ENCODE measurements at regions not wholly inside any gene's neighbourhood (a gene's known extent, or its start where the extent isn't known, plus 50 kb on each side); places are given as distances from the start of the nearest gene placed in this dataset.
"Not testable (repeated sequence)": the region's sequence is repeated elsewhere in the genome, so short reads cannot be mapped to it uniquely, and the experiment has no call there.

DNA sequence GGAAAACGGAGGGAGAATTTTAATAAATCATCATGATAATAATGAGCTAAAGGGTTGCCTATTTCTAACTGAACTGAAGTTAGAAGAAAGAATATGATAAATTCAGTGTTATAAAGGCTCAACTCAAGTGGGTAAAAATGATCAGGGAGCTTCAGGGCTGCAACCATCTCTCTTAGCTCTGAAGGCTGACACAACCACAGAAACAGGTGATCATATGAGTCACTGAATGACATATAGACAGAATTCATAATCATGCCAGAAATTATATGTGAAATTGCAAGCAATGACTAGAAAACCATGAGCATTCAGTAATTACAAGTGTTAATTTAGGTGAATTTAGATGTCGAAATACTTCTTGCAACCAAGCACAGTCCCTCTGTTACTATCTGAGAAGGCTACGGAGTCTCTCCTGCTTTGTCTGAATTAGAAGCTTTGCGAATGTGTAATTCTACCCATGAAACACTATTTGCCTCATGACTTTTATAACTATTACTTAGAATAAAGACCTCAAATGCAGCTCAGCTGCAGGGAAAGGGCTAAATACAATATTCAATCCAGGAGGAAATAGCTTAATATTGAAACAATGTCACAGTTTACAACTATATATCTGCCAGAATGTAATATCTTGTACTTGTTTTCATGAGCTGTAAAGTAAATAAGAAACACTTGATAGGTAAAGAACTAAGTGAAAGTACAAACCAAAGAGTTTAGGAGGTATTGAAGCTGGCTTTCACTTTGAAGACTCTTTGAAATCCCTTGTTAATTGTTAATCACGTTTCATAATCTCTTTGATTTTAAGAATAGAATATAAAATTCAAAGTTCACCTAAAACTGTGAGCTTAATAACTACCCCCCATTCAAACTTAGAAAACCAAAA, 1972.6 kb downstream of the ARAP2 start:
- DNase-seq (ENCODE audit: low spot score): no peak
- intact Hi-C loops (cut with DNase I): no loop called here

DNA sequence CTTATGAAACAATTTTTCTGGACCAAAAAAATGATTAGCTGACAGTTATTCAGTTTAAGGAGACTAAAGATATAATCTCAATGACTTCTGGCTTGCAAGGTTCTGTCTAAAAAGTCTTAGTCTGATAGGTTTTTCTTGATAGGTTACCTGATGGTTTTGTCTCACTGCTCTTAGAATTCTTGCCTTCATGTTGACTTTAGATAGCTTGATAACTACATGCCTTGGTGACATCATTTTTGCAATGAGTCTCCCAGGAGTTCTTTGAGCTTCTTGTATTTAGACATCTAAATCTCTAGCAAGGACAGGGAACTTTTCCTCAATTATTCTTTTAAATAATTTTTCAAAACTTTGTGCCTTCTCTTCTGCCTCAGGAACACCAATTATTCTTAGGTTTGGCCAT, 1965.3 kb downstream of the ARAP2 start:
- intact Hi-C loops (cut with DNase I): no loop called here
- DNase-seq (ENCODE audit: low spot score): no peak

DNA sequence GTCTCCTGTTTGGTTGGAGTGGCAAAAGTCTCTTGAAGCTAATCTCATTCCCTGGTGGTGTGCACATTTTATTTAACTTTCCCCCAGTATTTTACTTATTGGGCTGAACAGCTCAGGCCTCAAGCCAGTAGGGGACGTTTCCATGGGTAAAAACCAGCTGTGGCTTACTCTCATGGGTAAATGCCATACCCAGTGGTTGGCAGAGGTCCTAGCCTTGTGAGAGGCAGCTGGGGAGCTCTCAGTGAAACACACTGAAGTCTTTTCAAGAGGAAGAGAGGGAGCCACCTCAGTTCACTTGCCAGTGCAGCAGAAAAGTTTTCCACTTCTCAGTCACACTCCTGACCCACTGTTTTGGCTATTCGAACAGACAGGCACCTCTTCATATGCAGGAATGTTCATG, 1964.2 kb downstream of the ARAP2 start:
- no peak for DNase-seq (ENCODE audit: low spot score)
- intact Hi-C loops (cut with DNase I): no loop called here

DNA sequence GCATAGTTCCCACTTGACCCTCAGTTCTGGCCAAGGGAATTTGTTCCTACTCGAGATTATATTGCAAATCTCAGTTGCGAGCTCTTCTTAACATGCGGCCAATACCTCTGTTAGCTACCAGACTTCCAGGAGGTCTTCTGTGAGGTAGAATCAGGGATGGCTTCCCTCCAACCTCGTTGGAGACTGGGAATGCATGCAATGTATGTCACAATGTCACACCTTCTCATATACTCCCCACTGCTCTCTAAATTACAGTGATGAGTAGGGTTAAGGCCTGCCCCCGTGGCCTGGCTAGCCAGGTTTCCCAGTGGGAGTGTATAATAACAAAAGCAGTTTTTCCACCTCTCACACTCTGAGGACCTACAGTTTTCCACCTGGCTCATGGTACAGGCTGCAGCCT, 1962.5 kb downstream of the ARAP2 start:
- DNase-seq (ENCODE audit: low spot score): no peak
- intact Hi-C loops (cut with DNase I): no loop called here

DNA sequence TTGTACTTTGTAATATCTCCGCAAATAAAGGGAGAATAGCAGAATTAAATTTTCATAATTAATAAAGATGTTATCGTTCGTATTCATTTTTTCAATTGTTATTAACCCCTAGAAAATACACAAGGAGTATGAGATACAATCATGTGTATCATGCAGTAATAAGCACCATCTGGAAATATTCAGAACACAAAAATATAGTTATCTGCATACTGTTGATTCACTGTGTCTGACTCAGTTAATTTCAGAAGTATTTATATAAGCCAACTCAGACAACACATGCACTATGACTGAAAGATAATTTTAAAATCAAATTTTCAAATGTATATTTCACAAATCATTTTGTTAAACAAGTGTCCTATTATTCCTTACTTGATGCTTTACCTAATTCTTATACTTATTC, 1954.8 kb downstream of the ARAP2 start:
- intact Hi-C loops (cut with DNase I): no loop called here
- DNase-seq (ENCODE audit: low spot score): no peak

DNA sequence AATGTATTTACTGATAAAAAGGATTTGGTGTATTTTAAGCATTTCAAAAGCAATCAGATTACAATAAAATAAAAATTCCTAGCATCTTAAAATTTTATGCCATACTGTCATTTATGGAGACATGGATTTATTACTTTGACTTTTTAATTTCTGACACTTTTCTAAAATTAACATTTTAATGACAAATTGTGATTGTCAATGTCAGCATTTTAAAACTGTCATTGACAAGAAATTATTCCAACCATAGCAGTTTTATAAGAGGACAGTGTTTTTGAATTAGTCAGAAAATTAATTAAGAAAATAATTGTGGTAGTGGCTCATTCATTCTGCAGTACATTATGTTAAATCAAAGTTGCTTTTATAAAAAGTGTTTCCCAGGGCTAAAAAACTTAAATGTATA, 1954.4 kb downstream of the ARAP2 start:
- intact Hi-C loops (cut with DNase I): no loop called here
- no peak for DNase-seq (ENCODE audit: low spot score)

DNA sequence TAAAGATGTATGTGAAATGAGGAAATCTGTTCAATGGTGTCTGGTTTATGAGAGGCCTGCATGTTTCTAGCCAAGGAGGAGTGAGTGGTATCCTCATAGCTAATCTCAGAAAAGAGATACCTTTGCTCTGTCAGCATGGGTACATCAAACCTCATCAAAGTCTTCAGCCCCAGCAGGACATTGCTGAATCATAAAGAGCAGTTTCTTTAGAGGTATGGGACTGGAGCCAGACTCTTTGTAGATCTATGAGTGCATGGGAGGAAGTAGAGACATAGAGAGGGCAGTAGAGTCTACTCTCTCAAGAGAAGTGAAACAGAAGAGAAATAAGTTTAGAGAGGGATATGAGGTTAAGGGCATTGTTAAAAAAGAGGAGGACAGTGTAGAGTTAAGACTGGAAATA, 1950.9 kb downstream of the ARAP2 start:
- intact Hi-C loops (cut with DNase I): no loop called here
- no peak for DNase-seq (ENCODE audit: low spot score)

DNA sequence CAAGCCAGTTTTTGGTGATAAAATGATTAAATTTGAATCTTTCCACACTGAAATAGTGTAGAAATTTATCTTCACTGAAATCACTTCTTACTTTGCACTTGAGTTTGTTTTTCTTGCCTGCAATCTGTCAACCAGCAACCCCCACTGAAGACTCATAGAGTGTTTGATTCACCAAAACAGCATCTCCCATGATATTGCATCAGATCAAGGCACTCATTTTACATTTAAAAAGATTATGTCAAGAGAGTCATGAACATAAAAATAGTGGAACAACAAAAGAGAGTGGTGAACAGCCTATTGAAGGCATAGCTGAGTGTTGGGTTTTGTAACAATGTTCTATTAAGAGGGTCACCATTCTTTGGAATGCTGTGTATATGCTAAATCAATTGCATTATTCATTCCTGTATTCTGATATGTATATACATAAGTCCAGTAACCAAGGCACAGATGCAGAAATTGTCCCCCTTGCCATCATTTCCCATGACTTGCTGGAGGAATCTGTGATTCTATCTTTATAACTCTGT, 1934.9 kb downstream of the ARAP2 start:
- DNase-seq (ENCODE audit: low spot score): no peak
- intact Hi-C loops (cut with DNase I): no loop called here

DNA sequence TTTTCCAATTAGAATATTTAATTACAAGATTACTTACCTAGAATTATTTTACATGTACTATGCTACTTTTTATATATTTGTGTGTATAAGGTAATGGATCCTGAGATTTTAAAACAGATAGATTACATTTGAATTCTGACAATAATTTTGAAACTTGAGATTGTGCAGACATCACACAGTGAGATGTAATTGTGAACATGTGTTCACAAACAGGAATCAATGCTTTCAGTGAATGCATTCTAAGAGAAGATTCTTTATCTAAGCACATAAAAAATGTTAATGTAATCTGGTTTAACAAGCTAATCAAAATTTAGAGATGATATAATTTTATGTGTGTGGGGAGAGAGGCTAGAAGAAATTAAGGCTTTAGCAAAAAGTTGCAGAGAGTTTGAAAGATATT, 1925.5 kb downstream of the ARAP2 start:
- no peak for DNase-seq (ENCODE audit: low spot score)
- intact Hi-C loops (cut with DNase I): no loop called here

DNA sequence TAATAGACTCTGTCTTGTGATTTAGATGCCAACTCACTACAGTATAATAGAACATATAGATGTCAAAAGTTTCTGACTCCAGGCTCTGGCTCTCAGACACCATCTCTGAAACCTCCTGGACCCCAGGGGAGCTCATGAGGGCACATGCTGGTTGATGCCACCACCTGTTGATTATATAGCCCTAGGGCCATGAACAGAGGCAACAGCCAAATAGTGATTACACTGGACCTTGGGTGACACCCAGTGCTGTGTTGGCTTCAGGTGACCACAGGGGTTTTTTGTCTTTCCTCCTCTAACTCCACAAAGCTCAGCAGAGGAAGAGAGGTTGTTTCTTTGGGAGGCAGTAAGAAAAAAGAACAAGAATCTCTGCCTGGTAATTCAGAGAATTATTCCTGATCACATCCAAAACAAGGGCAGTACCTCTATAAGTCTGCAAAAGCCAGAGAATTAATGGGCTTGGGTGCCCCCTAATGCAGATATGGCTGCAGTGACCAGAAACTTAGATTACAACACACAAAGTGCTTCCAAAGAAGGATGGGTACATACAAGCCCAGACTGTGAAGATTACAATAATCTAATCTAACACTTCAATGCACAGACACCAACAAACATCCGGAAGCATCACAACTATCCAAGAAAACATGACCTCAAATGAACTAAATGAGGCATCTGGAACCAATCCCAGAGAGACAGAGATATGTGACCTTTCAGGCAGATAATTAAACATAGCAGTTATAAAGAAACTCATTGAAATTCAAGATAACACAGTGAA, 1920.6 kb downstream of the ARAP2 start:
- no peak for DNase-seq (ENCODE audit: low spot score)
- intact Hi-C loops (cut with DNase I): no loop called here

DNA sequence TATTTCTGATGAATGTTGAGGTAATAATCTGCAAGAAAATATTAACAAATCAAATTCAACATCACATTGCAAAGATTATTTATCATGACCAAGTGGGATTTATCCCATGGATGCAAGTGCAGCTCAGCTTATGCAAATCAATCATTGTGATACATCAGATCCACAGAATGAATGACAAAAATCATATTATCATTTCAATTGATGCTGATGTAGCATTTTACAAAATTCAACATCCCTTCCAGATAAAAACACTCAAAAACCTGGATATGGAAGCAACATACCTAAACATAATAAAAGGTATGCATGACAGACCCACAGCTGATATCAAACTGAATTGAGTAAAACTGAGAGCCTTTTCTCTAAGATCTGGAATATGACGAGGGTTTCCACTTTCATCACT, 1915.4 kb downstream of the ARAP2 start:
- no peak for DNase-seq (ENCODE audit: low spot score)
- intact Hi-C loops (cut with DNase I): no loop called here

DNA sequence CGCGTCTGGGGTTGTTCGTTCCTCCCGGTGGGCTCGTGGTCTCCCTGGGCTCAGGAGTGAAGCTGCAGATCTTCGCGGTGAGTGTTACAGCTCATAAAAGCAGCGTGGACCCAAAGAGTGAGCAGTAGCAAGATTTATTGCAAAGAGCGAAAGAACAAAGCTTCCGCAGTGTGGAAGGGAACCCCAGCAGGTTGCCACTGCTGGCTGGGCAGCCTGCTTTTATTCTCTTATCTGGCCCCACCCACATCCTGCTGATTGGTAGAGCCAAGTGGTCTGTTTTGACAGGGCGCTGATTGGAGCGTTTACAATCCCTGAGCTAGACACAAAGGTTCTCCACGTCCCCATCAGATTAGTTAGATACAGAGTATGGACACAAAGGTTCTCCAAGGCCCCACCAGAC, 1909.2 kb downstream of the ARAP2 start:
- DNase-seq (ENCODE audit: low spot score); intact Hi-C loops (cut with DNase I): not testable (repeated sequence)

DNA sequence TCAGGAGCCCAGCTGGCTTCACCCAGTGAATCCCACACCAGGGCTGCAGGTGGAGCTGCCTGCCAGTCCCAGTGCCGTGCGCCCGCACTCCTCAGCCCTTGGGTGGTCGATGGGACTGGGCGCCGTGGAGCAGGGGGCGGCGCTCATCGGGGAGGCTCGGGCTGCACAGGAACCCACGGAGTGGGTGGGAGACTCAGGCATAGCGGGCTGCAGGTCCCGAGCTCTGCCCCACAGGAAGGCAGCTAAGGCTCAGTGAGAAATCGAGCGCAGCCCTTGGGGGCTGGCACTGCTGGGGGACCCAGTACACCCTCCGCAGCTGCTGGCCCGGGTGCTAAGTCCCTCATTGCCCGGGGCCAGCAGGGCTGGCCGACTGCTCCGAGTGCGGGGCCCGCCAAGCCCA, 1908.8 kb downstream of the ARAP2 start:
- DNase-seq (ENCODE audit: low spot score); intact Hi-C loops (cut with DNase I): not testable (repeated sequence)

DNA sequence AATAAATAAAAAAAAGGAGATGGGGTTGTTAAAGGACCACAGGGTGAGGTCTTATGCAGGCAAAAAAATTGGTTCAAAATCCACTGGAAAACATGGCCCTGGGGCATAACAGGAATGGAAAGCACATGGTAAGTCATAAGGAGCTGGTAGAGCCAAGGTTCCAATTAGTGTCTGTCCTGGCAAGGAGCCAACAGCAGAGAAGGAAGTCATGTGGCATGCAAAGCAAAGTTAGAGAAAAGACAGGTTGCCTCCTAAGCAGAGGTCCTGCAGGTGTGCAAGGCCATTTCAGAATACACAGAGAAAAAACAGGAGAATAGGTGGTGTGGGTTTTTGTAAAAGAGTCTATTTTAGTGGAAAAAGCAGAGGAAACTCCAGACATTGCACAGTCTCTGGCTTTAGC, 1881.7 kb downstream of the ARAP2 start:
- no peak for DNase-seq (ENCODE audit: low spot score)
- intact Hi-C loops (cut with DNase I): no loop called here

DNA sequence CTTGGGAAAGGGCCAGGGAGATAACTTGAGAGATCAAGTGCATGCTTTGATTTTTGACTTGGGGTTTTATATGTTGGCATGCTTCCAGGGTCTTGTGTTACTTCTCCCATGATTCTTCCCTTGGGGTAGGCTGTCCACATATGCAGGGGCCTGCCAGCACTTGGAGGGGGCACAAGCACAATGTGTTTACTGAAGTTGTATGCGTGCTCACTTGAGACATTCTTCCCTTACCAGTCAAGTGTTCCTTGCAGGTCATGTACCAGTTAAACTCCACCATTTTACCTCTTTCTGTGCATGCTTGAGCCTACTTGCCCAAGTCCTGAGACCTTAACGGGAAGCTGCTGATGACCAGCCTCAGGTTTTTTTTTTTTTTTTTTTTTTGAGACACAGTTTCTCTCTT, 1880.5 kb downstream of the ARAP2 start:
- no peak for DNase-seq (ENCODE audit: low spot score)
- intact Hi-C loops (cut with DNase I): no loop called here

DNA sequence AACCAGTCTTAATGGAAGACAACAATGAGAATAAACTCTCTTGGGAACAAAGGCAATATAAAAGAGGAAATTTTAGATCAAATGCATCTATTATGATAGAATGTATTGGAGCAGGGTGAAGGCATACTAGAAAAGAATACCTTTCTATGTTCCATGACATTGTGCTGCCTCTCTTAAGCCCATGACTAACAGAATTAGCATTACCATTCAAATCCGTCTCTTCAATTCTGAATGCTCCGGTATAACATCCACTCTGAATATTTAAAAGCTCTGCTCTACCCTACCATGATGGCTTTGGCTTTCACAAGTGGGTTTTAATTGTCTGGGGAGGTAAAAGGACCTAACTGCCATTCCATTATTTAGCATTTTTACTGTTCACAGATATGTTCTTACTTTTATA, 1878.4 kb downstream of the ARAP2 start:
- intact Hi-C loops (cut with DNase I): no loop called here
- DNase-seq (ENCODE audit: low spot score): no peak

DNA sequence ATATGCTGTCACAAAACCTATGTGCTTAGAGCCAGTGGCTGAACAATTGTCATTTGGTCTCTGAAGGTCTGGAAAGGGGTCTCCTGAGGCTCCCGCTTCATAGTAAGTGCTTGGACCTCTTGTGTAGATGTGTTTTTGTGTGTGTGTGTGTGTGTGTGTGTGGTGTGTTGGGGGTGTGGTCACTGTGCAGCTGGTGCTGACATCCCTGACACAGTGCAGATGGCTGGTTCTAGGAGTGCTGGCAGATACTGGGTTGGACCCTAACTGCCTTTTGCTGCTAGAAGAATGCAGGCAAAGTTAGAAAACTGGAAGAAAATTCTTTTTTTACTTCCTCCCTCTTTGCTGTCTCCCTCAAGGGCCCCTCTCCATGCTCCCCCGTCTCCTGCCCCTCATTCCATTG, 1872.6 kb downstream of the ARAP2 start:
- DNase-seq (ENCODE audit: low spot score): no peak
- intact Hi-C loops (cut with DNase I): no loop called here

DNA sequence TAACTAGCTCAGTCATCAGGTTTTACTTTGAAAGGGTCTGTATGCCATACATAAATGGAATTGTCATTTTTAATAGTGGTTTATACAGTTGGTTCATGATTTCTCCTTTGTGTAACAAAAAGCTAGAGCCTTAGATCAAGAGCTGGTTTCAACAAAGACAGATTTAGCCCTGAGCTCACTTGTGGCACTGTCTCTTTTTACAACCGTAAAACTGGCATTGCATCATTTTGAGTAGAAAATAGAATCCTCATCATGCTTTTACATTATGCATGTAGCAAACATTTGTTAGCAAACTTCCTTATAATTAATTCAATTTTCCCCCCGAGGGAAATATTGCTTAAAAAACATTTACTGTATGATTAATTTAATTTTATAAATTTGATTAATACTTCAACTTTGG, 1871.5 kb downstream of the ARAP2 start:
- no peak for DNase-seq (ENCODE audit: low spot score)
- intact Hi-C loops (cut with DNase I): no loop called here

DNA sequence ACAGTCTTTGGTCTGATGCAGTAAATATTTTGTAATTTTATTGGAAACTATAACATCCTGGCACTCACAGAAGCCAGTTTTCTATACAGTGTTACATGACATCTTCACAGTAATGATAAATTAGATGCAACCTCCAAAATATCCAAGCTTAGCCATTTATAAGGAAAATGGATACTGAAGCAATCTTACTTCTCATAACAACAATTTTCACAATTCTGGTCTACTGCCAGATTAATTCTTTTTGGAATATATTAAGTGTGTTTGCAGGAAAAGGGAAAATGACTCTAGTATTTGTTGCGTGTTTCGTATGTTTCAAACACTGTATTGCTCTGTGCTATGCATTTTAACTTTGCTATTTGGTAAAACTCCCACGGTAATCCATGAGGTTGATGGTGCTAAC, 1870.9 kb downstream of the ARAP2 start:
- DNase-seq (ENCODE audit: low spot score): no peak
- intact Hi-C loops (cut with DNase I): no loop called here

DNA sequence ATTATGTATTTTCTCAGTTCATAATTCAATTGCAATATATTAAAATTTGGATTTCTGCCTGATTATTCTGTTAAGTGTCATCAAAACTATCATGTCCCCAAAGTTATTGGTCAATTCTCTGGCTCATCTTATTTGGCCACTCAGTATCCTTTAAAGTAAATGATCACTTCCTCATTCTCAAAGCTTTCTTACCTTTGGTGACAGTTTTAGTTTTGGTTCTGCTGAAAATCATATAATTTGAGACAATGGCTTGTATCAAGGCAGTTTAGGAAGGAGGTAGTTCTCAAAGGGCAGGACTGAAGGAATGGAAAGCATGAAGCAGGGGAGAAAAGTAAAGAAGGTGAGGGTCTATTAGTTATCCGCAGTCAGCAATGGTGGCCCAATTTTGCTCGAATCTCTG, 1832.1 kb downstream of the ARAP2 start:
- DNase-seq (ENCODE audit: low spot score): no peak
- intact Hi-C loops (cut with DNase I): no loop called here

DNA sequence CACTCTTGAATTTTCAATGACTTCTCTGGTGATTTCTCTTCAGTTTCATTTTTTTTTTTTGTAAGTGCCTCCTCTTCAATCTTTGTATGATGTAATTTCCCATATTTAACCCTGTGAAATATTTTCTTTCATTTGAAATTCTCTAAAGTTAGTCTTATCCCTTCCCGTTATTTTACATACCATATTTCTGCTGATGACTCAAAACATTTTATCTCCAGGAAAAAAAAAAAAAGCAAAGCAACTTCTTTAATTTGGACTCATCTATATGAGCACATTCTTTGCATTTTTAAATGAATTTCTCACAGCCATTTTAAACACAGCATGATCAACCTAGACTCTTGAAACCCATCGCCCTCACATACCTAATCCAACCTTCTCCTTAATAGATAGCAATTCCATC, 1831.4 kb downstream of the ARAP2 start:
- DNase-seq (ENCODE audit: low spot score): no peak
- intact Hi-C loops (cut with DNase I): no loop called here

Data from cardiac septum (tissue), 1 donor.